ENCODE measurements at regions not wholly inside any gene's neighbourhood (a gene's known extent, or its start where the extent isn't known, plus 50 kb on each side); places are given as distances from the start of the nearest gene placed in this dataset.

DNA sequence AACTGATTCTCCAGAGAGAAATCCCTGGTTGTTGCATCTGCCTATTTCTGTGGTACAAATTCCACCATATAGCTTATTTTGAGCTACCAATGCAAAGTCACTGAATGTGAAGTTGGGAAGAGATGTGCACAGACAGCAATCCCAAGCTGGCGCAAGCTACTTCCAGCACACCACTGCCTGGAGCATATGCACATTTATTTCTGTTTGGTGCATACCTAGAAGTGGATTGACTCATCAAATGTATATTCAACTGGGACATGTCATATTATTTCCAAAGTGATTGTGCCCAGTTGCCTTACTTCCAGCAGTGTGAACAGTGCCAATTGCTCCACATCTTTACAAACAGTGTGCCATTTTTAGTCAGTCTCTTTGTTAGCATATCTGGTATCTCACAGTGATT, 58.2 kb upstream of the PLD5 start:
- ChIA-PET CTCF (interaction anchor here (0.9 kb wide), 1 partner anchor 21 kb away, joined by 3 read pairs; no protein-coding TSS in a partner anchor), RAD21 (ENCODE audit: unreplicated experiment) (no interaction called here), SMC1A (ENCODE audit: uncharacterized antibody, unreplicated experiment) (no interaction called here), POLR2A (no interaction called here)
- intact Hi-C loops (cut with micrococcal nuclease; ENCODE audit: unreplicated experiment), result no loop called here
- Histone ChIP-seq H3K79me2 (ENCODE audit: control insufficient read depth, insufficient read depth, low read length) (no peaks in the 10 kb centered on the region), H3K4me1 (ENCODE audit: control insufficient read depth, insufficient read depth, low read length) (no peaks in the 10 kb centered on the region), H3K27me3 (replicated peaks in 1 of 2; ENCODE audit: control insufficient read depth in 2 of 2, insufficient read depth in 2 of 2, low read length in 1 of 2) (no peaks in the 10 kb centered on the region), H3K27ac (ENCODE audit: control insufficient read depth, insufficient read depth) (no peak overlapping the region), H3K9ac (ENCODE audit: control insufficient read depth, insufficient read depth, low read length) (no peak overlapping the region), H3K4me2 (ENCODE audit: control insufficient read depth, insufficient read depth) (no peak overlapping the region), H4K20me1 (ENCODE audit: control insufficient read depth, insufficient read depth) (no peaks in the 10 kb centered on the region), H2AFZ (ENCODE audit: control insufficient read depth, low read depth, low read length) (no peak overlapping the region), H3K9me3 (replicated peaks; ENCODE audit: control insufficient read depth, insufficient read depth, low read length) (no peaks in the 10 kb centered on the region), H3K4me3 (no peak overlapping the region), H3K36me3 (ENCODE audit: control insufficient read depth in 2 of 2, insufficient read depth in 2 of 2, low read length in 1 of 2) (no peaks in the 10 kb centered on the region)
- 89% methylated on average over 1 of the region's 1 CpG for WGBS (ENCODE audit: insufficient coverage, insufficient replicate concordance, low lambda C conversion rate, missing lambda C conversion rate)
- in situ Hi-C loops (cut with MboI), result no loop called here
- ATAC-seq (no peak), DNase-seq (ENCODE audit: low read depth, low spot score) (no peak), FAIRE-seq (no peak)
- TF ChIP-seq RELA (IDR thresholded peaks at IDR 0.05; ENCODE audit: borderline replicate concordance, partially characterized antibody) (no peak), HCFC1 (IDR thresholded peaks at IDR 0.05; ENCODE audit: low read length) (no peak), NFIC (IDR thresholded peaks at IDR 0.05; ENCODE audit: low read depth, low read length) (no peak), CHD2 (IDR thresholded peaks at IDR 0.05; ENCODE audit: borderline replicate concordance, low read depth, low read length) (no peak), TCF12 (IDR thresholded peaks at IDR 0.05; ENCODE audit: low read depth, low read length) (no peak), ZNF274 (IDR thresholded peaks at IDR 0.05; ENCODE audit: insufficient read depth, insufficient read length) (no peak), NFXL1 (IDR thresholded peaks at IDR 0.05; ENCODE audit: borderline replicate concordance) (no peak), MTA2 (IDR thresholded peaks at IDR 0.05; ENCODE audit: low read depth) (no peak), IKZF1 (conservative IDR thresholded peaks at IDR 0.05) (no peak), BACH1 (IDR thresholded peaks at IDR 0.05; ENCODE audit: borderline replicate concordance) (no peak), SIN3A (IDR thresholded peaks at IDR 0.05; ENCODE audit: low read depth, low read length) (no peak), CHD4 (IDR thresholded peaks at IDR 0.05) (no peak), RFX5 (IDR thresholded peaks at IDR 0.05; ENCODE audit: low read depth, low read length) (no peak), EZH2 (IDR thresholded peaks at IDR 0.05; ENCODE audit: borderline replicate concordance, control insufficient read depth, low read depth, low read length) (no peak), CBFB (IDR thresholded peaks at IDR 0.05; ENCODE audit: low read depth) (no peak), RBBP5 (conservative IDR thresholded peaks at IDR 0.05) (no peak)
- TF ChIP-seq, protein P1, sequence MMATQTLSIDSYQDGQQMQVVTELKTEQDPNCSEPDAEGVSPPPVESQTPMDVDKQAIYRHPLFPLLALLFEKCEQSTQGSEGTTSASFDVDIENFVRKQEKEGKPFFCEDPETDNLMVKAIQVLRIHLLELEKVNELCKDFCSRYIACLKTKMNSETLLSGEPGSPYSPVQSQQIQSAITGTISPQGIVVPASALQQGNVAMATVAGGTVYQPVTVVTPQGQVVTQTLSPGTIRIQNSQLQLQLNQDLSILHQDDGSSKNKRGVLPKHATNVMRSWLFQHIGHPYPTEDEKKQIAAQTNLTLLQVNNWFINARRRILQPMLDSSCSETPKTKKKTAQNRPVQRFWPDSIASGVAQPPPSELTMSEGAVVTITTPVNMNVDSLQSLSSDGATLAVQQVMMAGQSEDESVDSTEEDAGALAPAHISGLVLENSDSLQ (IDR thresholded peaks at IDR 0.05), result no peak
- TF ChIP-seq, protein P2, sequence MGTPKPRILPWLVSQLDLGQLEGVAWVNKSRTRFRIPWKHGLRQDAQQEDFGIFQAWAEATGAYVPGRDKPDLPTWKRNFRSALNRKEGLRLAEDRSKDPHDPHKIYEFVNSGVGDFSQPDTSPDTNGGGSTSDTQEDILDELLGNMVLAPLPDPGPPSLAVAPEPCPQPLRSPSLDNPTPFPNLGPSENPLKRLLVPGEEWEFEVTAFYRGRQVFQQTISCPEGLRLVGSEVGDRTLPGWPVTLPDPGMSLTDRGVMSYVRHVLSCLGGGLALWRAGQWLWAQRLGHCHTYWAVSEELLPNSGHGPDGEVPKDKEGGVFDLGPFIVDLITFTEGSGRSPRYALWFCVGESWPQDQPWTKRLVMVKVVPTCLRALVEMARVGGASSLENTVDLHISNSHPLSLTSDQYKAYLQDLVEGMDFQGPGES (IDR thresholded peaks at IDR 0.05), result no peak
- TF ChIP-seq, protein P3, sequence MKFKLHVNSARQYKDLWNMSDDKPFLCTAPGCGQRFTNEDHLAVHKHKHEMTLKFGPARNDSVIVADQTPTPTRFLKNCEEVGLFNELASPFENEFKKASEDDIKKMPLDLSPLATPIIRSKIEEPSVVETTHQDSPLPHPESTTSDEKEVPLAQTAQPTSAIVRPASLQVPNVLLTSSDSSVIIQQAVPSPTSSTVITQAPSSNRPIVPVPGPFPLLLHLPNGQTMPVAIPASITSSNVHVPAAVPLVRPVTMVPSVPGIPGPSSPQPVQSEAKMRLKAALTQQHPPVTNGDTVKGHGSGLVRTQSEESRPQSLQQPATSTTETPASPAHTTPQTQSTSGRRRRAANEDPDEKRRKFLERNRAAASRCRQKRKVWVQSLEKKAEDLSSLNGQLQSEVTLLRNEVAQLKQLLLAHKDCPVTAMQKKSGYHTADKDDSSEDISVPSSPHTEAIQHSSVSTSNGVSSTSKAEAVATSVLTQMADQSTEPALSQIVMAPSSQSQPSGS (IDR thresholded peaks at IDR 0.05; ENCODE audit: low read length), result no peak
- TF ChIP-seq, protein P4, sequence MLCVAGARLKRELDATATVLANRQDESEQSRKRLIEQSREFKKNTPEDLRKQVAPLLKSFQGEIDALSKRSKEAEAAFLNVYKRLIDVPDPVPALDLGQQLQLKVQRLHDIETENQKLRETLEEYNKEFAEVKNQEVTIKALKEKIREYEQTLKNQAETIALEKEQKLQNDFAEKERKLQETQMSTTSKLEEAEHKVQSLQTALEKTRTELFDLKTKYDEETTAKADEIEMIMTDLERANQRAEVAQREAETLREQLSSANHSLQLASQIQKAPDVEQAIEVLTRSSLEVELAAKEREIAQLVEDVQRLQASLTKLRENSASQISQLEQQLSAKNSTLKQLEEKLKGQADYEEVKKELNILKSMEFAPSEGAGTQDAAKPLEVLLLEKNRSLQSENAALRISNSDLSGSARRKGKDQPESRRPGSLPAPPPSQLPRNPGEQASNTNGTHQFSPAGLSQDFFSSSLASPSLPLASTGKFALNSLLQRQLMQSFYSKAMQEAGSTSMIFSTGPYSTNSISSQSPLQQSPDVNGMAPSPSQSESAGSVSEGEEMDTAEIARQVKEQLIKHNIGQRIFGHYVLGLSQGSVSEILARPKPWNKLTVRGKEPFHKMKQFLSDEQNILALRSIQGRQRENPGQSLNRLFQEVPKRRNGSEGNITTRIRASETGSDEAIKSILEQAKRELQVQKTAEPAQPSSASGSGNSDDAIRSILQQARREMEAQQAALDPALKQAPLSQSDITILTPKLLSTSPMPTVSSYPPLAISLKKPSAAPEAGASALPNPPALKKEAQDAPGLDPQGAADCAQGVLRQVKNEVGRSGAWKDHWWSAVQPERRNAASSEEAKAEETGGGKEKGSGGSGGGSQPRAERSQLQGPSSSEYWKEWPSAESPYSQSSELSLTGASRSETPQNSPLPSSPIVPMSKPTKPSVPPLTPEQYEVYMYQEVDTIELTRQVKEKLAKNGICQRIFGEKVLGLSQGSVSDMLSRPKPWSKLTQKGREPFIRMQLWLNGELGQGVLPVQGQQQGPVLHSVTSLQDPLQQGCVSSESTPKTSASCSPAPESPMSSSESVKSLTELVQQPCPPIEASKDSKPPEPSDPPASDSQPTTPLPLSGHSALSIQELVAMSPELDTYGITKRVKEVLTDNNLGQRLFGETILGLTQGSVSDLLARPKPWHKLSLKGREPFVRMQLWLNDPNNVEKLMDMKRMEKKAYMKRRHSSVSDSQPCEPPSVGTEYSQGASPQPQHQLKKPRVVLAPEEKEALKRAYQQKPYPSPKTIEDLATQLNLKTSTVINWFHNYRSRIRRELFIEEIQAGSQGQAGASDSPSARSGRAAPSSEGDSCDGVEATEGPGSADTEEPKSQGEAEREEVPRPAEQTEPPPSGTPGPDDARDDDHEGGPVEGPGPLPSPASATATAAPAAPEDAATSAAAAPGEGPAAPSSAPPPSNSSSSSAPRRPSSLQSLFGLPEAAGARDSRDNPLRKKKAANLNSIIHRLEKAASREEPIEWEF (IDR thresholded peaks at IDR 0.05; ENCODE audit: insufficient replicate concordance, low read depth, low read length), result no peak
- no TSS peak for BruUV-seq (replicated peaks)

Measured in GM12878 (cell line).